IMR-90 (cell line): ENCODE measurements at regions not wholly inside any gene's neighbourhood (a gene's known extent, or its start where the extent isn't known, plus 50 kb on each side); places are given as distances from the start of the nearest gene placed in this dataset.

ENCODE experiments used
- ATAC-seq: fragments of 200-7000 bp; cut with Tn5 transposase; 2 replicates; pipeline ENCODE4 v1.9.1; 2020; ENCODE audit warnings: low read depth, mild to moderate bottlenecking, moderate library complexity
- BruUV-seq: library from RNA; stranded (reverse); fragments of 400-500 nt; replicated peaks from 2 replicates; lab custom pipeline; 2021; lab: Mats Ljungman, UMichigan
- CTCF ChIA-PET: fragments of 300-600 bp; formaldehyde crosslinking; extraction: SDS; loops from one replicate; lab custom pipeline; 2021; ENCODE audit warnings: antibody characterized with exemption; lab: Yijun Ruan, JAX
- POLR2A ChIA-PET: fragments of 300-600 bp; sonication (Branson Sonifier 250); formaldehyde crosslinking; loops from one replicate; lab custom pipeline; 2022; ENCODE audit warnings: antibody characterized with exemption; ENCODE audit not compliant: unreplicated experiment; lab: Charles Lee
- DNase-seq: peaks from one replicate; pipeline ENCODE4 v3.0.0; 2013
- H2AFZ ChIP-seq: replicated peaks from 2 replicates; pipeline ENCODE3; 2013; ENCODE audit warnings: low read length, mild to moderate bottlenecking; ENCODE audit not compliant: poor library complexity
- H2AK5ac ChIP-seq: 2 replicates; pipeline ENCODE4 v1.6.1; 2013; ENCODE audit warnings: low read depth, low read length, inconsistent platforms
- H2AK9ac ChIP-seq: replicated peaks from 2 replicates; pipeline ENCODE3; 2013; ENCODE audit warnings: mild to moderate bottlenecking, low read depth, low read length, moderate library complexity; ENCODE audit not compliant: poor library complexity
- H2BK120ac ChIP-seq: 2 replicates; pipeline ENCODE4 v1.6.1; 2013; ENCODE audit warnings: low read depth, low read length, inconsistent platforms
- H2BK15ac ChIP-seq: 3 replicates; pipeline ENCODE4 v1.6.1; 2013; ENCODE audit warnings: low read depth, low read length, inconsistent platforms
- H2BK20ac ChIP-seq: 2 replicates; pipeline ENCODE4 v1.6.1; 2013; ENCODE audit warnings: low read depth, mild to moderate bottlenecking, inconsistent platforms, low read length, moderate library complexity
- H2BK5ac ChIP-seq: 2 replicates; pipeline ENCODE4 v1.6.1; 2013; ENCODE audit warnings: mild to moderate bottlenecking, low read depth, low read length, inconsistent platforms; ENCODE audit not compliant: poor library complexity, severe bottlenecking
- H3K14ac ChIP-seq: replicated peaks from 2 replicates; pipeline ENCODE4 v1.6.1; 2013; ENCODE audit warnings: low read depth, low read length, inconsistent platforms
- H3K18ac ChIP-seq: 2 replicates; pipeline ENCODE4 v1.6.1; 2013; ENCODE audit warnings: low read depth, low read length, control low read depth
- H3K23ac ChIP-seq: 2 replicates; pipeline ENCODE4 v1.6.1; 2013; ENCODE audit warnings: low read depth, low read length, inconsistent platforms
- H3K27ac ChIP-seq: 2 replicates; pipeline ENCODE4 v1.5.1; 2013; ENCODE audit warnings: mild to moderate bottlenecking, control low read depth, low read length; ENCODE audit not compliant: insufficient read depth
- H3K27me3 ChIP-seq: 2 replicates; pipeline ENCODE4 v1.6.1; 2013; ENCODE audit warnings: low read length; ENCODE audit not compliant: control insufficient read depth, insufficient read depth
- H3K36me3 ChIP-seq: 2 replicates; pipeline ENCODE4 v1.6.1; 2013; ENCODE audit warnings: low read length, mixed read lengths; ENCODE audit not compliant: control insufficient read depth, insufficient read depth
- H3K4ac ChIP-seq: 2 replicates; pipeline ENCODE4 v1.6.1; 2013; ENCODE audit warnings: low read depth, low read length, inconsistent platforms
- H3K4me1 ChIP-seq: 2 replicates; pipeline ENCODE4 v1.6.1; 2013; ENCODE audit warnings: low read length, mixed read lengths; ENCODE audit not compliant: control insufficient read depth, insufficient read depth
- H3K4me2 ChIP-seq: 2 replicates; pipeline ENCODE4 v1.6.1; 2013; ENCODE audit warnings: low read depth, mild to moderate bottlenecking, control low read depth, low read length, moderate library complexity
- H3K4me3 ChIP-seq: 2 replicates; pipeline ENCODE4 v1.5.1; 2013; ENCODE audit warnings: low read depth, mild to moderate bottlenecking, control low read depth, low read length, moderate library complexity; ENCODE audit not compliant: insufficient read depth
- H3K56ac ChIP-seq: 2 replicates; pipeline ENCODE4 v1.6.1; 2013; ENCODE audit warnings: low read length, inconsistent platforms; ENCODE audit not compliant: insufficient read depth; ENCODE audit errors: extremely low read depth
- H3K79me1 ChIP-seq, 2 experiments: 2 replicates each; pipeline ENCODE4 v1.6.1; 2013; ENCODE audit warnings: low read length in 2 of 2, inconsistent platforms in 1 of 2, low read depth in 1 of 2
- H3K9ac ChIP-seq: 2 replicates; pipeline ENCODE4 v1.6.1; 2013; ENCODE audit warnings: low read depth, low read length, control low read depth
- H3K9me1 ChIP-seq: 2 replicates; pipeline ENCODE4 v1.6.1; 2013; ENCODE audit warnings: low read length, inconsistent platforms; ENCODE audit not compliant: insufficient read depth
- H3K9me3 ChIP-seq: 2 replicates; pipeline ENCODE4 v1.6.1; 2013; ENCODE audit warnings: low read length; ENCODE audit not compliant: control insufficient read depth, insufficient read depth
- H4K20me1 ChIP-seq: 2 replicates; pipeline ENCODE4 v1.6.1; 2013; ENCODE audit warnings: low read length, inconsistent platforms; ENCODE audit not compliant: insufficient read depth
- H4K5ac ChIP-seq: 2 replicates; pipeline ENCODE4 v1.6.1; 2013; ENCODE audit warnings: mild to moderate bottlenecking, low read depth, low read length, control low read depth
- H4K8ac ChIP-seq, 2 experiments: 2 replicates each; pipeline ENCODE4 v1.6.1; 2013; ENCODE audit warnings: low read depth in 2 of 2, low read length in 2 of 2, control low read depth in 1 of 2, inconsistent platforms in 1 of 2
- H4K91ac ChIP-seq: 2 replicates; pipeline ENCODE4 v1.6.1; 2013; ENCODE audit warnings: low read depth, low read length, inconsistent platforms; ENCODE audit not compliant: insufficient read depth
- CEBPB ChIP-seq: IDR thresholded peaks from 2 replicates; pipeline ENCODE4 v1.6.1; 2012; ENCODE audit warnings: low read depth, low read length, improper control_type of control experiment
- MAFK ChIP-seq: IDR thresholded peaks from 2 replicates; pipeline ENCODE4 v1.6.1; 2012; ENCODE audit warnings: low read depth, low read length, improper control_type of control experiment
- MAZ ChIP-seq: IDR thresholded peaks from 2 replicates; pipeline ENCODE4 v1.6.1; 2012; ENCODE audit warnings: low read depth, mild to moderate bottlenecking, low read length, improper control_type of control experiment, moderate library complexity, borderline replicate concordance
- NFE2L2 ChIP-seq: fragments of 150-350 bp; IDR thresholded peaks from 2 replicates; pipeline ENCODE4 v1.6.1; 2016; ENCODE audit warnings: low read depth, mild to moderate bottlenecking, low read length
- RCOR1 ChIP-seq: IDR thresholded peaks from 2 replicates; pipeline ENCODE4 v1.6.1; 2012; ENCODE audit warnings: mild to moderate bottlenecking, low read length, improper control_type of control experiment; ENCODE audit not compliant: insufficient replicate concordance
- WGBS, 2 experiments: methylation state at CpG; one replicate each; pipeline versions ENCODE4 v1.1.5 to v1.1.7; 2013; ENCODE audit warnings: missing lambda C conversion rate in 2 of 2; ENCODE audit not compliant: insufficient read length in 1 of 2; ENCODE audit errors: extremely low coverage in 2 of 2; 5-methylcytosine and 5-hydroxymethylcytosine counted together
- dilution Hi-C: fragments of 300-500 bp; cut with HindIII; formaldehyde crosslinking; loops from one replicate; pipeline ENCODE4 v1.14.3; 2018; ENCODE audit warnings: low sequenced_read_pairs; ENCODE audit not compliant: unreplicated experiment
- in situ Hi-C: fragments of 300-500 bp; cut with MboI; formaldehyde crosslinking; loops from 3 replicates; pipeline ENCODE4 v1.14.3; 2019; ENCODE audit warnings: low sequenced_read_pairs, inconsistent platforms, mixed read lengths
- intact Hi-C: fragments of 100-400 bp; cut with micrococcal nuclease; formaldehyde crosslinking; loops from 2 replicates; pipeline ENCODE4 v1.10.0; 2022
- TF ChIP-seq, protein P1 (sequence below): conservative IDR thresholded peaks from 2 replicates; pipeline ENCODE4 v1.5.1; 2012; ENCODE audit warnings: mild to moderate bottlenecking, low read depth, low read length, improper control_type of control experiment
- TF ChIP-seq, protein P2 (sequence below): fragments of 150-350 bp; IDR thresholded peaks from 2 replicates; pipeline ENCODE4 v1.6.1; 2016; ENCODE audit warnings: low read depth, mild to moderate bottlenecking, low read length, moderate library complexity, borderline replicate concordance

- no peak overlapping the region for H2BK120ac ChIP-seq
- dilution Hi-C loops (no loop called here), intact Hi-C loops (no loop called here), in situ Hi-C loops (no loop called here)
- H4K5ac ChIP-seq: no peak overlapping the region
- H3K79me1 ChIP-seq: no peaks in the 10 kb centered on the region
- no TSS peak for BruUV-seq
- no peak for ATAC-seq
- H2AK5ac ChIP-seq: no peak overlapping the region
- no peaks in the 10 kb centered on the region for H3K36me3 ChIP-seq
- H2AFZ ChIP-seq: no peak overlapping the region
- H2BK20ac ChIP-seq: no peak overlapping the region
- no peak overlapping the region for H3K4me3 ChIP-seq
- H3K56ac ChIP-seq: no peak overlapping the region
- peaks cover 3% of the 10 kb centered on the region; the same call in 1 of the 2 replicates for H3K9me3 ChIP-seq
- H2AK9ac ChIP-seq: no peak overlapping the region
- no peak overlapping the region for H3K4ac ChIP-seq
- no peak overlapping the region for H3K27ac ChIP-seq
- ChIA-PET POLR2A (no interaction called here), CTCF (no interaction called here)
- H2BK15ac ChIP-seq: no peak overlapping the region
- no peak overlapping the region for H3K4me2 ChIP-seq
- DNase-seq: no peak
- no peaks in the 10 kb centered on the region for H3K9me1 ChIP-seq
- H3K14ac ChIP-seq: no peak overlapping the region
- no peak overlapping the region for H3K23ac ChIP-seq
- H3K27me3 ChIP-seq: no peaks in the 10 kb centered on the region
- no peak overlapping the region for H4K91ac ChIP-seq
- WGBS, 2 experiments: no CpG with 5 or more reads among the region's 5 CpGs
- no peak overlapping the region for H4K8ac ChIP-seq
- TF ChIP-seq MAZ (no peak), CEBPB (no peak), RCOR1 (no peak), NFE2L2 (no peak), MAFK (no peak)
- TF ChIP-seq, protein P1, sequence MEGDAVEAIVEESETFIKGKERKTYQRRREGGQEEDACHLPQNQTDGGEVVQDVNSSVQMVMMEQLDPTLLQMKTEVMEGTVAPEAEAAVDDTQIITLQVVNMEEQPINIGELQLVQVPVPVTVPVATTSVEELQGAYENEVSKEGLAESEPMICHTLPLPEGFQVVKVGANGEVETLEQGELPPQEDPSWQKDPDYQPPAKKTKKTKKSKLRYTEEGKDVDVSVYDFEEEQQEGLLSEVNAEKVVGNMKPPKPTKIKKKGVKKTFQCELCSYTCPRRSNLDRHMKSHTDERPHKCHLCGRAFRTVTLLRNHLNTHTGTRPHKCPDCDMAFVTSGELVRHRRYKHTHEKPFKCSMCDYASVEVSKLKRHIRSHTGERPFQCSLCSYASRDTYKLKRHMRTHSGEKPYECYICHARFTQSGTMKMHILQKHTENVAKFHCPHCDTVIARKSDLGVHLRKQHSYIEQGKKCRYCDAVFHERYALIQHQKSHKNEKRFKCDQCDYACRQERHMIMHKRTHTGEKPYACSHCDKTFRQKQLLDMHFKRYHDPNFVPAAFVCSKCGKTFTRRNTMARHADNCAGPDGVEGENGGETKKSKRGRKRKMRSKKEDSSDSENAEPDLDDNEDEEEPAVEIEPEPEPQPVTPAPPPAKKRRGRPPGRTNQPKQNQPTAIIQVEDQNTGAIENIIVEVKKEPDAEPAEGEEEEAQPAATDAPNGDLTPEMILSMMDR: no peak
- TF ChIP-seq, protein P2, sequence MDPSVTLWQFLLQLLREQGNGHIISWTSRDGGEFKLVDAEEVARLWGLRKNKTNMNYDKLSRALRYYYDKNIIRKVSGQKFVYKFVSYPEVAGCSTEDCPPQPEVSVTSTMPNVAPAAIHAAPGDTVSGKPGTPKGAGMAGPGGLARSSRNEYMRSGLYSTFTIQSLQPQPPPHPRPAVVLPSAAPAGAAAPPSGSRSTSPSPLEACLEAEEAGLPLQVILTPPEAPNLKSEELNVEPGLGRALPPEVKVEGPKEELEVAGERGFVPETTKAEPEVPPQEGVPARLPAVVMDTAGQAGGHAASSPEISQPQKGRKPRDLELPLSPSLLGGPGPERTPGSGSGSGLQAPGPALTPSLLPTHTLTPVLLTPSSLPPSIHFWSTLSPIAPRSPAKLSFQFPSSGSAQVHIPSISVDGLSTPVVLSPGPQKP: no peak
- no peaks in the 10 kb centered on the region for H4K20me1 ChIP-seq
- no peaks in the 10 kb centered on the region for H3K4me1 ChIP-seq
- no peak overlapping the region for H3K18ac ChIP-seq
- no peak overlapping the region for H3K9ac ChIP-seq
- H2BK5ac ChIP-seq: no peak overlapping the region
Observed at GRCh38 chr12:97347956-97348355, 114.6 kb upstream of the RMST start.
